ENCODE measurements at regions not wholly inside any gene's neighbourhood (a gene's known extent, or its start where the extent isn't known, plus 50 kb on each side); places are given as distances from the start of the nearest gene placed in this dataset.

GRCh38 chr5:158541536-158542297 is 558.0 kb downstream of the EBF1 start:
- no peak overlapping the region for H2AFZ ChIP-seq (ENCODE audit: low read length)
- no peak overlapping the region for H3K27ac ChIP-seq (ENCODE audit: low read length)
- no peaks in the 10 kb centered on the region for H3F3A ChIP-seq (ENCODE audit: low read length, unreplicated experiment)
- ATAC-seq (no peak), DNase-seq (no peak)
- H3K79me2 ChIP-seq (ENCODE audit: low read length) = no peaks in the 10 kb centered on the region
- ChIA-PET POLR2A (ENCODE audit: unreplicated experiment) (no interaction called here), CTCF (interaction anchor here (0.5 kb wide), 1 partner anchor 154 kb away, joined by 5 read pairs; no protein-coding TSS in a partner anchor)
- H3K4me1 ChIP-seq (ENCODE audit: insufficient read depth, low read length) = no peaks in the 10 kb centered on the region
- H3K27me3 ChIP-seq (ENCODE audit: low read length) = peaks cover 6% of the 10 kb centered on the region; the same call in 1 of the 2 replicates
- BruUV-seq (replicated peaks) = no TSS peak
- intact Hi-C loops (cut with micrococcal nuclease) = no loop called here
- no peak overlapping the region for H3K9ac ChIP-seq (ENCODE audit: low read length)
- no peaks in the 10 kb centered on the region for H4K20me1 ChIP-seq (ENCODE audit: low read length)
- H3K36me3 ChIP-seq (ENCODE audit: low read depth, low read length) = no peaks in the 10 kb centered on the region
- no peak for TF ChIP-seq CTCF (conservative IDR thresholded peaks at IDR 0.05; ENCODE audit: low read depth, low read length)
- no peak for TF ChIP-seq EZH2 (IDR thresholded peaks at IDR 0.05; ENCODE audit: low read length, unreplicated experiment)
- no peak for TF ChIP-seq EZH2phosphoT487 (IDR thresholded peaks at IDR 0.05; ENCODE audit: borderline replicate concordance, low read length)
- H3K4me3 ChIP-seq (ENCODE audit: low read length) = no peak overlapping the region
- H3K9me2 ChIP-seq (replicated peaks; ENCODE audit: low read length) = no peaks in the 10 kb centered on the region
- H3K4me2 ChIP-seq (ENCODE audit: low read length) = no peak overlapping the region
- H3K9me3 ChIP-seq (ENCODE audit: low read length) = no peaks in the 10 kb centered on the region

- intact Hi-C loops (cut with micrococcal nuclease) = no loop called here
- Histone ChIP-seq H3F3A (ENCODE audit: low read length, unreplicated experiment) (no peaks in the 10 kb centered on the region), H3K27me3 (ENCODE audit: low read length) (peaks cover 19% of the 10 kb centered on the region; the same call in 1 of the 2 replicates), H3K9ac (ENCODE audit: low read length) (no peak overlapping the region), H3K36me3 (ENCODE audit: low read depth, low read length) (no peaks in the 10 kb centered on the region), H4K20me1 (ENCODE audit: low read length) (no peaks in the 10 kb centered on the region), H3K79me2 (ENCODE audit: low read length) (no peaks in the 10 kb centered on the region), H3K9me3 (ENCODE audit: low read length) (no peaks in the 10 kb centered on the region), H3K27ac (ENCODE audit: low read length) (no peak overlapping the region), H3K4me2 (ENCODE audit: low read length) (no peak overlapping the region), H3K9me2 (replicated peaks; ENCODE audit: low read length) (no peaks in the 10 kb centered on the region), H3K4me1 (ENCODE audit: insufficient read depth, low read length) (no peaks in the 10 kb centered on the region), H3K4me3 (ENCODE audit: low read length) (no peak overlapping the region), H2AFZ (ENCODE audit: low read length) (no peak overlapping the region)
- TF ChIP-seq EZH2phosphoT487 (IDR thresholded peaks at IDR 0.05; ENCODE audit: borderline replicate concordance, low read length) = no peak
- no peak for TF ChIP-seq CTCF (conservative IDR thresholded peaks at IDR 0.05; ENCODE audit: low read depth, low read length)
- no peak for TF ChIP-seq EZH2 (IDR thresholded peaks at IDR 0.05; ENCODE audit: low read length, unreplicated experiment)
- ATAC-seq (no peak), DNase-seq (no peak)
- ChIA-PET CTCF (no interaction called here), POLR2A (ENCODE audit: unreplicated experiment) (no interaction called here)
- BruUV-seq (replicated peaks) = no TSS peak
Observed at GRCh38 chr5:158538506-158539074, 561.1 kb downstream of the EBF1 start.

GRCh38 chr5:158537366-158537765 is 562.4 kb downstream of the EBF1 start:
- POLR2A ChIA-PET (ENCODE audit: unreplicated experiment) = no interaction called here
- Histone ChIP-seq H3K9ac (ENCODE audit: low read length) (no peak overlapping the region), H3K4me3 (ENCODE audit: low read length) (no peak overlapping the region), H3K79me2 (ENCODE audit: low read length) (no peaks in the 10 kb centered on the region), H3K27me3 (ENCODE audit: low read length) (peaks cover 30% of the 10 kb centered on the region; the same call in 1 of the 2 replicates), H3F3A (ENCODE audit: low read length, unreplicated experiment) (no peaks in the 10 kb centered on the region), H3K36me3 (ENCODE audit: low read depth, low read length) (no peaks in the 10 kb centered on the region), H3K4me1 (ENCODE audit: insufficient read depth, low read length) (no peaks in the 10 kb centered on the region), H3K9me2 (replicated peaks; ENCODE audit: low read length) (no peaks in the 10 kb centered on the region), H3K9me3 (ENCODE audit: low read length) (no peaks in the 10 kb centered on the region), H3K27ac (ENCODE audit: low read length) (no peak overlapping the region), H3K4me2 (ENCODE audit: low read length) (no peak overlapping the region), H2AFZ (ENCODE audit: low read length) (no peak overlapping the region), H4K20me1 (ENCODE audit: low read length) (no peaks in the 10 kb centered on the region)
- ATAC-seq (no peak), DNase-seq (no peak)
- intact Hi-C loops (cut with micrococcal nuclease) = no loop called here
- CTCF ChIA-PET = no interaction called here
- TF ChIP-seq EZH2 (IDR thresholded peaks at IDR 0.05; ENCODE audit: low read length, unreplicated experiment) (no peak), EZH2phosphoT487 (IDR thresholded peaks at IDR 0.05; ENCODE audit: borderline replicate concordance, low read length) (no peak), CTCF (conservative IDR thresholded peaks at IDR 0.05; ENCODE audit: low read depth, low read length) (no peak)
- BruUV-seq (replicated peaks) = no TSS peak

All from PC-3 (cell line).